Suprapubic skin (tissue), 4 donors: ENCODE measurements at regions not wholly inside any gene's neighbourhood (a gene's known extent, or its start where the extent isn't known, plus 50 kb on each side); places are given as distances from the start of the nearest gene placed in this dataset.

Source experiments
- DNase-seq, 2 donors: peaks; one replicate each; pipeline ENCODE4 v3.0.0-alpha.2; 2019; ENCODE audit warnings: low spot score in 2 of 2
- H3K27ac ChIP-seq: fragments of 200-600 bp; sonication (generic); one replicate; pipeline ENCODE4 v1.5.1; 2019
- H3K27me3 ChIP-seq: fragments of 200-600 bp; sonication (generic); one replicate; pipeline ENCODE4 v1.5.1; 2019
- H3K36me3 ChIP-seq: fragments of 200-600 bp; sonication (generic); one replicate; pipeline ENCODE4 v1.5.1; 2019
- H3K4me1 ChIP-seq: fragments of 200-600 bp; sonication (generic); one replicate; pipeline ENCODE4 v1.5.1; 2019
- H3K4me3 ChIP-seq: fragments of 200-600 bp; sonication (generic); one replicate; pipeline ENCODE4 v1.5.1; 2019; ENCODE audit warnings: mild to moderate bottlenecking
- H3K9me3 ChIP-seq: fragments of 200-600 bp; sonication (generic); one replicate; pipeline ENCODE4 v1.5.1; 2019
- CTCF ChIP-seq, 2 donors: fragments of 200-600 bp in 1 of 2; fragments of 450-650 bp in 1 of 2; sonication (generic) in 1 of 2; IDR thresholded peaks; one replicate each; pipeline ENCODE4 v1.5.1; 2016 to 2019; ENCODE audit warnings: antibody characterized with exemption in 2 of 2, mild to moderate bottlenecking in 1 of 2, moderate library complexity in 1 of 2
- EP300 ChIP-seq: sonication (generic); formaldehyde crosslinking; IDR thresholded peaks from one replicate; pipeline ENCODE4 v1.6.1; 2017; ENCODE audit warnings: antibody characterized with exemption
- POLR2A ChIP-seq, 2 donors: fragments of 450-650 bp; IDR thresholded peaks; one replicate each; pipeline ENCODE4 v1.6.1; 2017; ENCODE audit warnings: antibody characterized with exemption in 2 of 2, mild to moderate bottlenecking in 2 of 2, moderate library complexity in 2 of 2
- POLR2AphosphoS5 ChIP-seq, 3 donors: sonication (generic); formaldehyde crosslinking; IDR thresholded peaks; one replicate each; pipeline ENCODE4 v1.6.1; 2017; ENCODE audit warnings: antibody characterized with exemption in 3 of 3
- WGBS: methylation state at CpG from one replicate; pipeline ENCODE4 v1.1.5; 2018; 5-methylcytosine and 5-hydroxymethylcytosine counted together

GRCh38 chr6:119856136-119856535 is 506.6 kb upstream of the MAN1A1 start:
- H3K27ac ChIP-seq, result no peak overlapping the region

GRCh38 chr6:119848696-119849095 is 499.1 kb upstream of the MAN1A1 start:
- TF ChIP-seq CTCF (IDR thresholded peaks at IDR 0.05) (no peak), EP300 (no peak), POLR2AphosphoS5 (IDR thresholded peaks at IDR 0.05) (no peak), POLR2A (IDR thresholded peaks at IDR 0.05) (no peak)

More at GRCh38 chr6:119856136-119856535, 506.6 kb upstream of the MAN1A1 start:
- Histone ChIP-seq H3K4me3 (no peak overlapping the region), H3K27me3 (no peaks in the 10 kb centered on the region), H3K4me1 (no peaks in the 10 kb centered on the region), H3K36me3 (no peaks in the 10 kb centered on the region), H3K9me3 (no peaks in the 10 kb centered on the region)
- 76% methylated on average over 3 of the region's 3 CpGs for WGBS
- TF ChIP-seq CTCF (IDR thresholded peaks at IDR 0.05), result no peak
- TF ChIP-seq POLR2AphosphoS5 (IDR thresholded peaks at IDR 0.05), result no peak
- DNase-seq, result no peak

GRCh38 chr6:119845161-119845560 is 495.6 kb upstream of the MAN1A1 start:
- no peak overlapping the region for H3K27ac ChIP-seq
- H3K36me3 ChIP-seq, result no peaks in the 10 kb centered on the region
- H3K4me3 ChIP-seq, result no peak overlapping the region
- no peaks in the 10 kb centered on the region for H3K27me3 ChIP-seq
- WGBS, result 39% methylated on average over 1 of the region's 1 CpG
- TF ChIP-seq POLR2A (IDR thresholded peaks at IDR 0.05), result no peak
- no peak for TF ChIP-seq CTCF (IDR thresholded peaks at IDR 0.05)
- TF ChIP-seq EP300, result no peak
- no peak for TF ChIP-seq POLR2AphosphoS5 (IDR thresholded peaks at IDR 0.05)
- no peaks in the 10 kb centered on the region for H3K4me1 ChIP-seq
- H3K9me3 ChIP-seq, result no peaks in the 10 kb centered on the region
- no peak for DNase-seq

More at GRCh38 chr6:119848696-119849095, 499.1 kb upstream of the MAN1A1 start:
- Histone ChIP-seq H3K9me3 (no peaks in the 10 kb centered on the region), H3K4me3 (no peak overlapping the region), H3K36me3 (no peaks in the 10 kb centered on the region), H3K27me3 (no peaks in the 10 kb centered on the region), H3K4me1 (no peaks in the 10 kb centered on the region), H3K27ac (no peak overlapping the region)
- no peak for DNase-seq
- 61% methylated on average over 2 of the region's 2 CpGs for WGBS

GRCh38 chr6:119844387-119844786 is 494.8 kb upstream of the MAN1A1 start:
- no peak overlapping the region for H3K27ac ChIP-seq
- H3K9me3 ChIP-seq, result no peaks in the 10 kb centered on the region
- no peaks in the 10 kb centered on the region for H3K4me1 ChIP-seq
- no peak for DNase-seq
- TF ChIP-seq EP300 (no peak), POLR2A (IDR thresholded peaks at IDR 0.05) (no peak), POLR2AphosphoS5 (IDR thresholded peaks at IDR 0.05) (no peak)
- H3K27me3 ChIP-seq, result no peaks in the 10 kb centered on the region
- no peak overlapping the region for H3K4me3 ChIP-seq
- H3K36me3 ChIP-seq, result no peaks in the 10 kb centered on the region
- WGBS, result 10% methylated on average over 2 of the region's 2 CpGs

- H3K27me3 ChIP-seq, result no peaks in the 10 kb centered on the region
- no peak overlapping the region for H3K27ac ChIP-seq
- H3K36me3 ChIP-seq, result no peaks in the 10 kb centered on the region
- no peaks in the 10 kb centered on the region for H3K9me3 ChIP-seq
- H3K4me3 ChIP-seq, result no peak overlapping the region
- H3K4me1 ChIP-seq, result no peaks in the 10 kb centered on the region
- 63% methylated on average over 2 of the region's 3 CpGs for WGBS
- TF ChIP-seq POLR2A (IDR thresholded peaks at IDR 0.05), result no peak
- no peak for TF ChIP-seq CTCF (IDR thresholded peaks at IDR 0.05)
- TF ChIP-seq POLR2AphosphoS5 (IDR thresholded peaks at IDR 0.05), result no peak
- no peak for TF ChIP-seq EP300
- DNase-seq, result no peak
These were observed 492.6 kb upstream of the MAN1A1 start for GRCh38 chr6:119842191-119842590.

- no peak for DNase-seq
- no peak overlapping the region for H3K27ac ChIP-seq
- H3K4me3 ChIP-seq, result no peak overlapping the region
- H3K27me3 ChIP-seq, result no peaks in the 10 kb centered on the region
- H3K9me3 ChIP-seq, result no peaks in the 10 kb centered on the region
- H3K4me1 ChIP-seq, result no peaks in the 10 kb centered on the region
- TF ChIP-seq POLR2AphosphoS5 (IDR thresholded peaks at IDR 0.05) (no peak), CTCF (IDR thresholded peaks at IDR 0.05) (no peak), POLR2A (IDR thresholded peaks at IDR 0.05) (no peak), EP300 (no peak)
- WGBS, result 94% methylated on average over 2 of the region's 2 CpGs
- H3K36me3 ChIP-seq, result no peaks in the 10 kb centered on the region
These were observed 488.5 kb upstream of the MAN1A1 start for GRCh38 chr6:119838043-119838442.
